H1 (cell line): ENCODE measurements at regions not wholly inside any gene's neighbourhood (a gene's known extent, or its start where the extent isn't known, plus 50 kb on each side); places are given as distances from the start of the nearest gene placed in this dataset.

Experiments used
- CTCF ChIA-PET: fragments of 300-600 bp; sonication (Branson Sonifier 250); formaldehyde crosslinking; loops from one replicate; lab custom pipeline; 2021; ENCODE audit not compliant: partially characterized antibody; lab: Charles Lee
- POLR2A ChIA-PET: fragments of 300-600 bp; sonication (Branson Sonifier 250); formaldehyde crosslinking; loops from one replicate; lab custom pipeline; 2021; ENCODE audit warnings: inconsistent platforms; ENCODE audit not compliant: partially characterized antibody; lab: Charles Lee
- DNase-seq, 2 experiments: peaks; one replicate each; pipeline versions ENCODE4 v3.0.0 to v3.0.0-alpha.2; 2010 to 2022; ENCODE audit warnings: low spot score in 2 of 2, low read depth in 1 of 2, mixed read lengths in 1 of 2
- FAIRE-seq: peaks from 2 replicates; lab custom pipeline; 2011; peaks lifted over from hg19 to GRCh38; lab: Jason Lieb, UNC
- H2AFZ ChIP-seq: 2 replicates; pipeline ENCODE4 v1.8.1; 2012; ENCODE audit warnings: low read length, inconsistent platforms
- H2AK5ac ChIP-seq: 2 replicates; pipeline ENCODE4 v1.6.1; 2013; ENCODE audit warnings: low read depth, low read length
- H2BK120ac ChIP-seq: replicated peaks from 2 replicates; pipeline ENCODE3; 2013; ENCODE audit warnings: low read depth, low read length, inconsistent platforms
- H2BK12ac ChIP-seq: 2 replicates; pipeline ENCODE4 v1.6.1; 2013; ENCODE audit warnings: low read depth, low read length
- H2BK15ac ChIP-seq: 2 replicates; pipeline ENCODE4 v1.6.1; 2013; ENCODE audit warnings: low read length
- H2BK20ac ChIP-seq: 2 replicates; pipeline ENCODE4 v1.6.1; 2013; ENCODE audit warnings: low read length
- H2BK5ac ChIP-seq: 2 replicates; pipeline ENCODE4 v1.6.1; 2013; ENCODE audit warnings: low read depth, low read length
- H3K14ac ChIP-seq: 2 replicates; pipeline ENCODE4 v1.6.1; 2013; ENCODE audit warnings: inconsistent platforms; ENCODE audit not compliant: insufficient read length
- H3K18ac ChIP-seq: 2 replicates; pipeline ENCODE4 v1.6.1; 2013; ENCODE audit warnings: low read length; ENCODE audit errors: extremely low read depth
- H3K23ac ChIP-seq: 2 replicates; pipeline ENCODE4 v1.6.1; 2013; ENCODE audit warnings: inconsistent platforms; ENCODE audit not compliant: insufficient read length
- H3K23me2 ChIP-seq: 2 replicates; pipeline ENCODE4 v1.6.1; 2013; ENCODE audit warnings: low read depth, low read length
- H3K27ac ChIP-seq: 2 replicates; pipeline ENCODE4 v1.6.1; 2011; ENCODE audit warnings: low read depth, low read length, inconsistent platforms
- H3K27me3 ChIP-seq, 4 experiments: replicated peaks in 1 of 4; 1 replicate in 1 of 4; 2 replicates in 3 of 4; pipeline versions ENCODE4 v1.6.1 to v1.8.1; 2011 to 2013; ENCODE audit warnings: low read length in 3 of 4, mild to moderate bottlenecking in 3 of 4, inconsistent platforms in 2 of 4, mixed read lengths in 2 of 4, moderate library complexity in 1 of 4; ENCODE audit not compliant: control insufficient read depth in 3 of 4, insufficient read depth in 3 of 4; ENCODE audit errors: extremely low read depth in 1 of 4
- H3K36me3 ChIP-seq, 4 experiments: 2 replicates each; pipeline versions ENCODE4 v1.6.1 to v1.8.1; 2011 to 2013; ENCODE audit warnings: mild to moderate bottlenecking in 4 of 4, low read length in 3 of 4, moderate library complexity in 2 of 4, control low read depth in 1 of 4, inconsistent platforms in 1 of 4; ENCODE audit not compliant: insufficient read depth in 4 of 4, control insufficient read depth in 2 of 4
- H3K4ac ChIP-seq: replicated peaks from 2 replicates; pipeline ENCODE3; 2013; ENCODE audit warnings: low read length, low read depth, mixed read lengths, inconsistent platforms; ENCODE audit not compliant: insufficient read length
- H3K4me1 ChIP-seq, 4 experiments: replicated peaks in 1 of 4; 1 replicate in 1 of 4; 2 replicates in 3 of 4; pipeline versions ENCODE4 v1.6.1 to v1.8.1; 2011 to 2013; ENCODE audit warnings: low read length in 3 of 4, inconsistent platforms in 2 of 4, mixed read lengths in 1 of 4; ENCODE audit not compliant: insufficient read depth in 4 of 4, control insufficient read depth in 3 of 4
- H3K4me2 ChIP-seq, 2 experiments: 2 replicates each; pipeline versions ENCODE4 v1.6.1 to v1.8.1; 2011 to 2013; ENCODE audit warnings: low read depth in 2 of 2, low read length in 2 of 2, control low read depth in 1 of 2, inconsistent platforms in 1 of 2, mild to moderate bottlenecking in 1 of 2; ENCODE audit not compliant: insufficient read depth in 1 of 2
- H3K4me3 ChIP-seq, 4 experiments: fragments of 200-600, 300-600 bp in 1 of 4; sonication (generic), shearing (Covaris generic), sonication (Bioruptor Twin) in 1 of 4; 2 replicates each; pipeline versions ENCODE4 v1.5.1 to v1.8.1; 2011 to 2016; ENCODE audit warnings: low read length in 4 of 4, low read depth in 3 of 4, control low read depth in 2 of 4, inconsistent platforms in 2 of 4, mild to moderate bottlenecking in 2 of 4, mixed read lengths in 1 of 4, moderate library complexity in 1 of 4; ENCODE audit not compliant: insufficient read depth in 2 of 4; ENCODE audit errors: extremely low read depth in 1 of 4
- H3K56ac ChIP-seq: replicated peaks from 2 replicates; pipeline ENCODE3; 2013; ENCODE audit warnings: low read depth, mild to moderate bottlenecking, mixed read lengths, low read length, inconsistent platforms; ENCODE audit not compliant: insufficient read length
- H3K79me1 ChIP-seq: 2 replicates; pipeline ENCODE4 v1.6.1; 2013; ENCODE audit warnings: low read depth, low read length, control low read depth
- H3K79me2 ChIP-seq, 2 experiments: 2 replicates each; pipeline versions ENCODE4 v1.6.1 to v1.8.1; 2012 to 2013; ENCODE audit warnings: low read length in 2 of 2, mild to moderate bottlenecking in 2 of 2, inconsistent platforms in 1 of 2; ENCODE audit not compliant: insufficient read depth in 2 of 2, control insufficient read depth in 1 of 2
- H3K9ac ChIP-seq, 4 experiments: replicated peaks in 1 of 4; 1 replicate in 1 of 4; 2 replicates in 3 of 4; pipeline versions ENCODE4 v1.6.1 to v1.8.1; 2011 to 2013; ENCODE audit warnings: low read depth in 3 of 4, low read length in 3 of 4, control low read depth in 2 of 4, mild to moderate bottlenecking in 2 of 4, moderate library complexity in 2 of 4, inconsistent platforms in 1 of 4; ENCODE audit errors: extremely low read depth in 1 of 4
- H3K9me3 ChIP-seq, 2 experiments: 2 replicates each; pipeline versions ENCODE4 v1.6.1 to v1.8.1; 2012 to 2013; ENCODE audit warnings: mild to moderate bottlenecking in 2 of 2, moderate library complexity in 2 of 2, control low read depth in 1 of 2, inconsistent platforms in 1 of 2, low read depth in 1 of 2, low read length in 1 of 2, mixed read lengths in 1 of 2; ENCODE audit not compliant: insufficient read depth in 2 of 2
- H4K20me1 ChIP-seq, 2 experiments: replicated peaks in 1 of 2; 2 replicates each; pipeline versions ENCODE3 to v1.8.1; 2011 to 2013; ENCODE audit warnings: inconsistent platforms in 2 of 2, low read length in 2 of 2, mild to moderate bottlenecking in 1 of 2; ENCODE audit not compliant: insufficient read depth in 2 of 2, control insufficient read depth in 1 of 2
- H4K5ac ChIP-seq: 2 replicates; pipeline ENCODE4 v1.6.1; 2013; ENCODE audit warnings: low read length, low read depth, mixed read lengths, inconsistent platforms; ENCODE audit not compliant: insufficient read length
- H4K8ac ChIP-seq: 2 replicates; pipeline ENCODE4 v1.8.0; 2013; ENCODE audit warnings: mild to moderate bottlenecking, moderate library complexity, low read length, inconsistent platforms; ENCODE audit not compliant: insufficient read depth; ENCODE audit errors: extremely low read depth
- H4K91ac ChIP-seq: replicated peaks from 2 replicates; pipeline ENCODE3; 2013; ENCODE audit warnings: low read length, mixed read lengths, inconsistent platforms; ENCODE audit not compliant: insufficient read length
- ASH2L ChIP-seq: fragments of 200-600, 300-600 bp; sonication (generic); IDR thresholded peaks from one replicate; pipeline ENCODE4 v1.7.1; 2017; ENCODE audit warnings: low read length
- BRCA1 ChIP-seq: IDR thresholded peaks from 2 replicates; pipeline ENCODE4 v1.6.1; 2012; ENCODE audit warnings: low read depth, low read length, improper control_type of control experiment
- CTBP2 ChIP-seq: IDR thresholded peaks from 2 replicates; pipeline ENCODE4 v1.7.0; 2011; ENCODE audit warnings: borderline replicate concordance, mild to moderate bottlenecking, moderate library complexity, mixed read lengths, low read length; ENCODE audit not compliant: insufficient read depth, insufficient read length
- KDM1A ChIP-seq: fragments of 200-600, 300-600 bp; sonication (generic); IDR thresholded peaks from 2 replicates; pipeline ENCODE4 v1.7.1; 2016; ENCODE audit warnings: mild to moderate bottlenecking, low read length, borderline replicate concordance
- MAFK ChIP-seq: IDR thresholded peaks from 2 replicates; pipeline ENCODE4 v1.6.1; 2012; ENCODE audit warnings: low read depth, mild to moderate bottlenecking, improper control_type of control experiment, low read length
- NRF1 ChIP-seq: IDR thresholded peaks from 2 replicates; pipeline ENCODE4 v1.6.1; 2011; ENCODE audit warnings: mild to moderate bottlenecking, low read depth, low read length, improper control_type of control experiment
- POLR2AphosphoS5 ChIP-seq: IDR thresholded peaks from 2 replicates; pipeline ENCODE4 v1.6.1; 2011; ENCODE audit warnings: low read depth, low read length
- POU5F1 ChIP-seq: IDR thresholded peaks from 2 replicates; pipeline ENCODE4 v1.6.1; 2011; ENCODE audit warnings: low read depth, mild to moderate bottlenecking, low read length, moderate library complexity
- RXRA ChIP-seq: IDR thresholded peaks from 2 replicates; pipeline ENCODE4 v1.6.1; 2011; ENCODE audit warnings: low read depth, mild to moderate bottlenecking, low read length, moderate library complexity; ENCODE audit not compliant: insufficient read depth
- SIN3A ChIP-seq, 2 experiments: IDR thresholded peaks in 1 of 2; conservative IDR thresholded peaks in 1 of 2; 2 replicates each; pipeline ENCODE4 v1.6.1; 2011 to 2012; ENCODE audit warnings: low read length in 2 of 2, improper control_type of control experiment in 1 of 2, low read depth in 1 of 2, mild to moderate bottlenecking in 1 of 2
- SP1 ChIP-seq: IDR thresholded peaks from 2 replicates; pipeline ENCODE4 v1.6.1; 2011; ENCODE audit warnings: low read depth, low read length
- TAF1 ChIP-seq: IDR thresholded peaks from 2 replicates; pipeline ENCODE4 v1.6.1; 2011; ENCODE audit warnings: mild to moderate bottlenecking, low read depth, low read length
- WGBS, 2 experiments: shearing (Covaris generic) in 1 of 2; methylation state at CpG; one replicate each; pipeline versions ENCODE4 v1.1.6 to v1.1.7; 2013 to 2015; ENCODE audit warnings: low lambda C conversion rate in 2 of 2, mixed read lengths in 2 of 2, inconsistent platforms in 1 of 2, low coverage in 1 of 2, missing lambda C conversion rate in 1 of 2; ENCODE audit not compliant: insufficient replicate concordance in 2 of 2, insufficient coverage in 1 of 2, insufficient read length in 1 of 2; ENCODE audit errors: extremely low coverage in 1 of 2, missing lambda C conversion rate in 1 of 2; 5-methylcytosine and 5-hydroxymethylcytosine counted together

- CTCF ChIA-PET = interaction anchor here (0.9 to 1.4 kb wide), 2 partner anchors 10 to 30 kb away, joined by 3 read pairs; no protein-coding TSS in a partner anchor
- H3K23me2 ChIP-seq = no peaks in the 10 kb centered on the region; the same call in 1 of the 2 replicates
- no peak overlapping the region for H3K14ac ChIP-seq
- H4K20me1 ChIP-seq = no peaks in the 10 kb centered on the region
- H4K8ac ChIP-seq = no peak overlapping the region
- no peak overlapping the region for H4K5ac ChIP-seq
- H2BK20ac ChIP-seq = no peak overlapping the region
- no peaks in the 10 kb centered on the region for H3K79me2 ChIP-seq
- 100% methylated on average over 1 of the region's 1 CpG; no CpG with 5 or more reads in 1 of the 2 experiments for WGBS, 2 experiments
- no peak overlapping the region for H2BK120ac ChIP-seq
- no peaks in the 10 kb centered on the region for H3K36me3 ChIP-seq
- no peak overlapping the region for H3K4me3 ChIP-seq
- no peak overlapping the region for H2BK15ac ChIP-seq
- peaks cover 3 to 5% of the 10 kb centered on the region in 2 experiments; a peak in 1 of 4 replicates for H3K9me3 ChIP-seq
- no peak for TF ChIP-seq SIN3A (conservative IDR thresholded peaks at IDR 0.05 in 1 of 2, IDR thresholded peaks at IDR 0.05 in 1 of 2; ENCODE audit: low read depth in 1 of 2, low read length in 2 of 2)
- no peak for TF ChIP-seq RXRA
- no peak for TF ChIP-seq NRF1
- TF ChIP-seq POLR2AphosphoS5 = no peak
- no peak for TF ChIP-seq KDM1A
- no peak for TF ChIP-seq ASH2L
- TF ChIP-seq MAFK = no peak
- no peak for TF ChIP-seq TAF1
- TF ChIP-seq SP1 = no peak
- TF ChIP-seq BRCA1 = no peak
- no peak for TF ChIP-seq CTBP2
- no peak for TF ChIP-seq POU5F1
- no peak overlapping the region for H2AFZ ChIP-seq
- POLR2A ChIA-PET = no interaction called here
- H3K79me1 ChIP-seq = no peaks in the 10 kb centered on the region
- no peak overlapping the region for H2AK5ac ChIP-seq
- H3K56ac ChIP-seq = no peak overlapping the region
- no peak overlapping the region for H2BK12ac ChIP-seq
- no peak overlapping the region for H3K27ac ChIP-seq
- H3K9ac ChIP-seq = no peak overlapping the region
- no peak overlapping the region for H3K23ac ChIP-seq
- H3K27me3 ChIP-seq = no peaks in the 10 kb centered on the region
- H3K4me1 ChIP-seq = no peaks in the 10 kb centered on the region
- H2BK5ac ChIP-seq = no peak overlapping the region
- no peak overlapping the region for H3K4me2 ChIP-seq
- no peak overlapping the region for H3K4ac ChIP-seq
- DNase-seq (no peak), FAIRE-seq (no peak)
- no peak overlapping the region for H3K18ac ChIP-seq
- no peak overlapping the region for H4K91ac ChIP-seq
Observed at GRCh38 chr3:31028766-31029165, 134.3 kb upstream of the GADL1 start.
